PC-9 (cell line): ENCODE measurements at regions not wholly inside any gene's neighbourhood (a gene's known extent, or its start where the extent isn't known, plus 50 kb on each side); places are given as distances from the start of the nearest gene placed in this dataset.

Experiments used
- EZH2 ChIP-seq: fragments of 200-600 bp; sonication (generic); IDR thresholded peaks from 2 replicates; pipeline ENCODE4 v1.8.0; 2017; ENCODE audit warnings: antibody characterized with exemption, low read depth
- TF ChIP-seq, protein P1 (sequence below): fragments of 200-600 bp; sonication (generic); conservative IDR thresholded peaks from 2 replicates; pipeline ENCODE4 v1.6.1; 2017; ENCODE audit warnings: mixed run types, antibody characterized with exemption, mild to moderate bottlenecking, moderate library complexity

DNA sequence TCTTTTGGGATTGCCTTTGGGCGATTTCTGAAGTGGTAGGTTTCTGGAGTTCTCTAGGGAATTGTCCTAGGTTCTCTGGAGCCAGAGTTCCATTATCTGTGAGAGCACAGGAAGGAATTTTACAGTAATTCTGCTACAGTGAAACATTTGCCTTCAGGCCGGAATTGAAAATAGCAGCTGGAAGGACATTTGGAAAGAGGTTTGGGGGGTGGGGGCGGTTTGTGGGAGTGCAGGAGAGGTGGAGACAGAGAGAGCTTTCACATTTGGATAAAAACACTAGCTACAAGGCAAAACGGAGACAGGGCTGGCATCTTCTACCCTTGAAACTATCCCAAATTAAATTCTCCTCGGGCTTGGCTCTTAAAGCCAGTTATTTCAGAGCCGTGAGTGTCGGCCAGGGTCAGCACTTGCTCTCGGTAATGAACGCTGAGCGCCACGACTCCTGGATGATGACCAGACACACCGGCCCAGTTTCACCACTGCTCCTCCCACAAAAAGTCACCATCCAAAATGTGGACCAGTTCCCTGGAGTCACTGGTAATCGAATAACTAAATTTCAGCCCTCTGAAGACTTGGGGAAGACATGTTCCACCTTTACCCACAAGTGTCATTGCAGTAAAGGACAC lies 67.7 kb upstream of the TANC2 start:
- TF ChIP-seq, protein P1, sequence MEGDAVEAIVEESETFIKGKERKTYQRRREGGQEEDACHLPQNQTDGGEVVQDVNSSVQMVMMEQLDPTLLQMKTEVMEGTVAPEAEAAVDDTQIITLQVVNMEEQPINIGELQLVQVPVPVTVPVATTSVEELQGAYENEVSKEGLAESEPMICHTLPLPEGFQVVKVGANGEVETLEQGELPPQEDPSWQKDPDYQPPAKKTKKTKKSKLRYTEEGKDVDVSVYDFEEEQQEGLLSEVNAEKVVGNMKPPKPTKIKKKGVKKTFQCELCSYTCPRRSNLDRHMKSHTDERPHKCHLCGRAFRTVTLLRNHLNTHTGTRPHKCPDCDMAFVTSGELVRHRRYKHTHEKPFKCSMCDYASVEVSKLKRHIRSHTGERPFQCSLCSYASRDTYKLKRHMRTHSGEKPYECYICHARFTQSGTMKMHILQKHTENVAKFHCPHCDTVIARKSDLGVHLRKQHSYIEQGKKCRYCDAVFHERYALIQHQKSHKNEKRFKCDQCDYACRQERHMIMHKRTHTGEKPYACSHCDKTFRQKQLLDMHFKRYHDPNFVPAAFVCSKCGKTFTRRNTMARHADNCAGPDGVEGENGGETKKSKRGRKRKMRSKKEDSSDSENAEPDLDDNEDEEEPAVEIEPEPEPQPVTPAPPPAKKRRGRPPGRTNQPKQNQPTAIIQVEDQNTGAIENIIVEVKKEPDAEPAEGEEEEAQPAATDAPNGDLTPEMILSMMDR: no peak
- TF ChIP-seq EZH2: no peak
